GM23248 (cell line): ENCODE measurements at regions not wholly inside any gene's neighbourhood (a gene's known extent, or its start where the extent isn't known, plus 50 kb on each side); places are given as distances from the start of the nearest gene placed in this dataset.
"Not testable (repeated sequence)": the region's sequence is repeated elsewhere in the genome, so short reads cannot be mapped to it uniquely, and the experiment has no call there.

Experiments
- EZH2 ChIP-seq: fragments of 200-600 bp; sonication (generic); IDR thresholded peaks from 2 replicates; pipeline ENCODE4 v1.6.1; 2018; ENCODE audit warnings: antibody characterized with exemption, mild to moderate bottlenecking; ENCODE audit not compliant: insufficient read depth, poor library complexity, severe bottlenecking
- EZH2phosphoT487 ChIP-seq: fragments of 200-600 bp; sonication (generic); IDR thresholded peaks from 2 replicates; pipeline ENCODE4 v1.6.1; 2018; ENCODE audit warnings: antibody characterized with exemption, moderate library complexity, mild to moderate bottlenecking, low read depth; ENCODE audit not compliant: insufficient read depth

DNA sequence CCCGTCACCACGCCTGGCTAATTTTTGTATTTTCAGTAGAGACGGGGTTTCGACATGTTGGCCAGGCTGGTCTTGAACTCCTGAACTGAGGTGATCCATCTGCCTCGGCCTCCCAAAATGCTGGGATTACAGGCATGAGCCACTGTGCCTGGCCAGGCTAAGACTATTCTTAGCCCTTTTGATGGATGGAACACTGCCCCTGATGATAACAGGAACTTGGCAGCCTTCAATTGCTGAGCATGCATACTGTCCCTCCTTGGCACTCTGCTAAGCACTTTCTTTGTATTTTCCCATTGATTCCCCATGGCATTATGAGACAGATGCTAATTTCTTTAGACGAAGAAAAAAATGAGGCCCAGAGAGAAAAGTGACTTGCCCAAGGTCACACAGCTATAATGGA is 457.6 kb downstream of the GOLGA6L6 start:
- TF ChIP-seq EZH2phosphoT487, EZH2: not testable (repeated sequence)
